HepG2 (cell line): ENCODE measurements at regions not wholly inside any gene's neighbourhood (a gene's known extent, or its start where the extent isn't known, plus 50 kb on each side); places are given as distances from the start of the nearest gene placed in this dataset.

Experiments used
- BCL6 ChIP-seq: IDR thresholded peaks from 2 replicates; pipeline ENCODE4 v1.6.1; 2016; ENCODE audit warnings: missing genetic modification reagents, missing compliant biosample characterization
- FOXK2 ChIP-seq: fragments of 450-650 bp; IDR thresholded peaks from 2 replicates; pipeline ENCODE4 v1.6.1; 2016
- GATAD1 ChIP-seq: IDR thresholded peaks from 2 replicates; pipeline ENCODE4 v1.6.1; 2016; ENCODE audit warnings: missing genetic modification reagents, missing compliant biosample characterization
- HMG20A ChIP-seq: IDR thresholded peaks from 2 replicates; pipeline ENCODE4 v1.6.1; 2016; ENCODE audit warnings: borderline replicate concordance
- KAT8 ChIP-seq: IDR thresholded peaks from 2 replicates; pipeline ENCODE4 v1.6.1; 2016; ENCODE audit warnings: missing genetic modification reagents, missing compliant biosample characterization
- MBD4 ChIP-seq: IDR thresholded peaks from 2 replicates; pipeline ENCODE4 v1.6.1; 2012; ENCODE audit warnings: low read length, inconsistent platforms, borderline replicate concordance
- ONECUT2 ChIP-seq: sonication (generic); formaldehyde crosslinking; IDR thresholded peaks from 2 replicates; pipeline ENCODE4 v1.4.0; 2020; ENCODE audit warnings: missing genetic modification reagents
- PATZ1 ChIP-seq: sonication (generic); formaldehyde crosslinking; IDR thresholded peaks from 2 replicates; pipeline ENCODE4 v1.4.0; 2020; ENCODE audit warnings: missing genetic modification reagents
- PLSCR1 ChIP-seq: sonication (generic); formaldehyde crosslinking; IDR thresholded peaks from 2 replicates; pipeline ENCODE4 v1.5.0; 2020; ENCODE audit warnings: missing genetic modification reagents, mild to moderate bottlenecking, borderline replicate concordance
- SRY ChIP-seq: sonication (generic); formaldehyde crosslinking; IDR thresholded peaks from 2 replicates; pipeline ENCODE4 v1.8.0; 2022; ENCODE audit warnings: mild to moderate bottlenecking, missing genetic modification reagents
- ZNF12 ChIP-seq: sonication (generic); formaldehyde crosslinking; IDR thresholded peaks from 2 replicates; pipeline ENCODE4 v1.5.0; 2020; ENCODE audit warnings: missing genetic modification reagents
- ZNF431 ChIP-seq: sonication (generic); formaldehyde crosslinking; IDR thresholded peaks from 2 replicates; pipeline ENCODE4 v1.9.0; 2022; ENCODE audit warnings: missing genetic modification reagents, low read depth, mild to moderate bottlenecking, borderline replicate concordance
- ZNF530 ChIP-seq: sonication (generic); formaldehyde crosslinking; IDR thresholded peaks from 2 replicates; pipeline ENCODE4 v1.5.0; 2020; ENCODE audit warnings: low read depth, mild to moderate bottlenecking, missing genetic modification reagents
- ZNF615 ChIP-seq: sonication (generic); formaldehyde crosslinking; IDR thresholded peaks from 2 replicates; pipeline ENCODE4 v1.5.0; 2020; ENCODE audit warnings: mild to moderate bottlenecking, missing genetic modification reagents, borderline replicate concordance
- ZNF746 ChIP-seq: sonication (generic); formaldehyde crosslinking; IDR thresholded peaks from 2 replicates; pipeline ENCODE4 v1.8.0; 2022; ENCODE audit warnings: mild to moderate bottlenecking, missing genetic modification reagents
- ZNF75D ChIP-seq: sonication (generic); formaldehyde crosslinking; IDR thresholded peaks from 2 replicates; pipeline ENCODE4 v1.8.1; 2023; ENCODE audit warnings: missing genetic modification reagents, mild to moderate bottlenecking, borderline replicate concordance
- TF ChIP-seq, protein P1 (sequence below): sonication (generic); formaldehyde crosslinking; IDR thresholded peaks from 2 replicates; pipeline ENCODE4 v1.5.0; 2020; ENCODE audit warnings: mild to moderate bottlenecking, missing genetic modification reagents, borderline replicate concordance
- TF ChIP-seq, protein P2 (sequence below): sonication (generic); formaldehyde crosslinking; IDR thresholded peaks from 2 replicates; pipeline ENCODE4 v1.8.1; 2023; ENCODE audit warnings: missing genetic modification reagents, mild to moderate bottlenecking, borderline replicate concordance
- TF ChIP-seq, protein P3 (sequence below): sonication (generic); formaldehyde crosslinking; IDR thresholded peaks from 2 replicates; pipeline ENCODE4 v1.4.0; 2020; ENCODE audit warnings: mild to moderate bottlenecking, missing genetic modification reagents

- TF ChIP-seq, protein P1, sequence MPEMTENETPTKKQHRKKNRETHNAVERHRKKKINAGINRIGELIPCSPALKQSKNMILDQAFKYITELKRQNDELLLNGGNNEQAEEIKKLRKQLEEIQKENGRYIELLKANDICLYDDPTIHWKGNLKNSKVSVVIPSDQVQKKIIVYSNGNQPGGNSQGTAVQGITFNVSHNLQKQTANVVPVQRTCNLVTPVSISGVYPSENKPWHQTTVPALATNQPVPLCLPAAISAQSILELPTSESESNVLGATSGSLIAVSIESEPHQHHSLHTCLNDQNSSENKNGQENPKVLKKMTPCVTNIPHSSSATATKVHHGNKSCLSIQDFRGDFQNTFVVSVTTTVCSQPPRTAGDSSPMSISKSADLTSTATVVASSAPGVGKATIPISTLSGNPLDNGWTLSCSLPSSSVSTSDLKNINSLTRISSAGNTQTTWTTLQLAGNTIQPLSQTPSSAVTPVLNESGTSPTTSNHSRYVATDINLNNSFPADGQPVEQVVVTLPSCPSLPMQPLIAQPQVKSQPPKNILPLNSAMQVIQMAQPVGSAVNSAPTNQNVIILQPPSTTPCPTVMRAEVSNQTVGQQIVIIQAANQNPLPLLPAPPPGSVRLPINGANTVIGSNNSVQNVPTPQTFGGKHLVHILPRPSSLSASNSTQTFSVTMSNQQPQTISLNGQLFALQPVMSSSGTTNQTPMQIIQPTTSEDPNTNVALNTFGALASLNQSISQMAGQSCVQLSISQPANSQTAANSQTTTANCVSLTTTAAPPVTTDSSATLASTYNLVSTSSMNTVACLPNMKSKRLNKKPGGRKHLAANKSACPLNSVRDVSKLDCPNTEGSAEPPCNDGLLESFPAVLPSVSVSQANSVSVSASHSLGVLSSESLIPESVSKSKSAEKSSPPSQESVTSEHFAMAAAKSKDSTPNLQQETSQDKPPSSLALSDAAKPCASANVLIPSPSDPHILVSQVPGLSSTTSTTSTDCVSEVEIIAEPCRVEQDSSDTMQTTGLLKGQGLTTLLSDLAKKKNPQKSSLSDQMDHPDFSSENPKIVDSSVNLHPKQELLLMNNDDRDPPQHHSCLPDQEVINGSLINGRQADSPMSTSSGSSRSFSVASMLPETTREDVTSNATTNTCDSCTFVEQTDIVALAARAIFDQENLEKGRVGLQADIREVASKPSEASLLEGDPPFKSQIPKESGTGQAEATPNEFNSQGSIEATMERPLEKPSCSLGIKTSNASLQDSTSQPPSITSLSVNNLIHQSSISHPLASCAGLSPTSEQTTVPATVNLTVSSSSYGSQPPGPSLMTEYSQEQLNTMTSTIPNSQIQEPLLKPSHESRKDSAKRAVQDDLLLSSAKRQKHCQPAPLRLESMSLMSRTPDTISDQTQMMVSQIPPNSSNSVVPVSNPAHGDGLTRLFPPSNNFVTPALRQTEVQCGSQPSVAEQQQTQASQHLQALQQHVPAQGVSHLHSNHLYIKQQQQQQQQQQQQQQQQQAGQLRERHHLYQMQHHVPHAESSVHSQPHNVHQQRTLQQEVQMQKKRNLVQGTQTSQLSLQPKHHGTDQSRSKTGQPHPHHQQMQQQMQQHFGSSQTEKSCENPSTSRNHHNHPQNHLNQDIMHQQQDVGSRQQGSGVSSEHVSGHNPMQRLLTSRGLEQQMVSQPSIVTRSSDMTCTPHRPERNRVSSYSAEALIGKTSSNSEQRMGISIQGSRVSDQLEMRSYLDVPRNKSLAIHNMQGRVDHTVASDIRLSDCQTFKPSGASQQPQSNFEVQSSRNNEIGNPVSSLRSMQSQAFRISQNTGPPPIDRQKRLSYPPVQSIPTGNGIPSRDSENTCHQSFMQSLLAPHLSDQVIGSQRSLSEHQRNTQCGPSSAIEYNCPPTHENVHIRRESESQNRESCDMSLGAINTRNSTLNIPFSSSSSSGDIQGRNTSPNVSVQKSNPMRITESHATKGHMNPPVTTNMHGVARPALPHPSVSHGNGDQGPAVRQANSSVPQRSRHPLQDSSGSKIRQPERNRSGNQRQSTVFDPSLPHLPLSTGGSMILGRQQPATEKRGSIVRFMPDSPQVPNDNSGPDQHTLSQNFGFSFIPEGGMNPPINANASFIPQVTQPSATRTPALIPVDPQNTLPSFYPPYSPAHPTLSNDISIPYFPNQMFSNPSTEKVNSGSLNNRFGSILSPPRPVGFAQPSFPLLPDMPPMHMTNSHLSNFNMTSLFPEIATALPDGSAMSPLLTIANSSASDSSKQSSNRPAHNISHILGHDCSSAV (CRISPR knock-in tag) = no peak
- TF ChIP-seq MBD4 (peak; percentile 9; the same call in 1 of the 2 replicates), PATZ1 (CRISPR knock-in tag) (peak; percentile 26; the same call in 1 of the 2 replicates), GATAD1 (CRISPR knock-in tag) (peak; percentile 69), HMG20A (CRISPR knock-in tag) (peak; percentile 86), ZNF12 (CRISPR knock-in tag) (0 out of 2 replicates have a peak, but pooled peaks have one; percentile 40), ZNF75D (CRISPR knock-in tag) (no peak), FOXK2 (0 out of 2 replicates have a peak, but pooled peaks have one; percentile 62), BCL6 (peak; percentile 87), ZNF615 (0 out of 2 replicates have a peak, but pooled peaks have one; percentile 62), KAT8 (CRISPR knock-in tag) (peak; percentile 87), ZNF530 (CRISPR knock-in tag) (no peak), SRY (no peak), PLSCR1 (CRISPR knock-in tag) (no peak), ZNF746 (CRISPR knock-in tag) (no peak), ONECUT2 (CRISPR knock-in tag) (peak; percentile 97), ZNF431 (CRISPR knock-in tag) (no peak)
- TF ChIP-seq, protein P2, sequence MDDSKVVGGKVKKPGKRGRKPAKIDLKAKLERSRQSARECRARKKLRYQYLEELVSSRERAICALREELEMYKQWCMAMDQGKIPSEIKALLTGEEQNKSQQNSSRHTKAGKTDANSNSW (CRISPR knock-in tag) = no peak
- TF ChIP-seq, protein P3, sequence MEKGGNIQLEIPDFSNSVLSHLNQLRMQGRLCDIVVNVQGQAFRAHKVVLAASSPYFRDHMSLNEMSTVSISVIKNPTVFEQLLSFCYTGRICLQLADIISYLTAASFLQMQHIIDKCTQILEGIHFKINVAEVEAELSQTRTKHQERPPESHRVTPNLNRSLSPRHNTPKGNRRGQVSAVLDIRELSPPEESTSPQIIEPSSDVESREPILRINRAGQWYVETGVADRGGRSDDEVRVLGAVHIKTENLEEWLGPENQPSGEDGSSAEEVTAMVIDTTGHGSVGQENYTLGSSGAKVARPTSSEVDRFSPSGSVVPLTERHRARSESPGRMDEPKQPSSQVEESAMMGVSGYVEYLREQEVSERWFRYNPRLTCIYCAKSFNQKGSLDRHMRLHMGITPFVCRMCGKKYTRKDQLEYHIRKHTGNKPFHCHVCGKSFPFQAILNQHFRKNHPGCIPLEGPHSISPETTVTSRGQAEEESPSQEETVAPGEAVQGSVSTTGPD (CRISPR knock-in tag) = no peak
Measured at GRCh38 chr18:62460851-62461300, 61.9 kb upstream of the ZCCHC2 start (continued).
